Naive B cell (primary cell): ENCODE measurements at regions not wholly inside any gene's neighbourhood (a gene's known extent, or its start where the extent isn't known, plus 50 kb on each side); places are given as distances from the start of the nearest gene placed in this dataset.
A peak's percentile ranks its signal among the peaks of the same experiment; 100 is the strongest.

Source experiments
- ATAC-seq, 2 donors: fragments of 150-1000 bp; cut with Tn5 transposase; 2 replicates each; pipeline ENCODE4 v1.10.0; 2021; ENCODE audit warnings: low read depth in 2 of 2, mild to moderate bottlenecking in 2 of 2, moderate library complexity in 2 of 2
- DNase-seq: peaks from one replicate; pipeline ENCODE4 v3.0.0; 2022
- H3K27ac Mint-ChIP-seq, 6 donors: one replicate each; pipeline ENCODE4 v1.8.0; 2020 to 2022; ENCODE audit warnings: mild to moderate bottlenecking in 6 of 6, mixed read lengths in 6 of 6, moderate library complexity in 5 of 6, inconsistent platforms in 2 of 6
- H3K27me3 Mint-ChIP-seq, 3 donors: one replicate each; pipeline ENCODE4 v1.8.0; 2021 to 2022; ENCODE audit warnings: mixed read lengths in 3 of 3, mild to moderate bottlenecking in 1 of 3
- H3K36me3 Mint-ChIP-seq, 2 donors: one replicate each; pipeline ENCODE4 v1.8.0; 2020 to 2022; ENCODE audit warnings: mixed read lengths in 2 of 2, inconsistent platforms in 1 of 2, mild to moderate bottlenecking in 1 of 2
- H3K4me1 Mint-ChIP-seq, 3 donors: one replicate each; pipeline ENCODE4 v1.8.0; 2020 to 2022; ENCODE audit warnings: mixed read lengths in 3 of 3, inconsistent platforms in 1 of 3, mild to moderate bottlenecking in 1 of 3, moderate library complexity in 1 of 3
- H3K4me3 Mint-ChIP-seq, 8 donors: one replicate each; pipeline ENCODE4 v1.8.0; 2020 to 2022; ENCODE audit warnings: mild to moderate bottlenecking in 8 of 8, mixed read lengths in 8 of 8, moderate library complexity in 8 of 8, inconsistent platforms in 2 of 8
- H3K9me3 Mint-ChIP-seq, 7 donors: one replicate each; pipeline ENCODE4 v1.8.0; 2020 to 2022; ENCODE audit warnings: mixed read lengths in 7 of 7, mild to moderate bottlenecking in 5 of 7, inconsistent platforms in 2 of 7, moderate library complexity in 1 of 7

DNA sequence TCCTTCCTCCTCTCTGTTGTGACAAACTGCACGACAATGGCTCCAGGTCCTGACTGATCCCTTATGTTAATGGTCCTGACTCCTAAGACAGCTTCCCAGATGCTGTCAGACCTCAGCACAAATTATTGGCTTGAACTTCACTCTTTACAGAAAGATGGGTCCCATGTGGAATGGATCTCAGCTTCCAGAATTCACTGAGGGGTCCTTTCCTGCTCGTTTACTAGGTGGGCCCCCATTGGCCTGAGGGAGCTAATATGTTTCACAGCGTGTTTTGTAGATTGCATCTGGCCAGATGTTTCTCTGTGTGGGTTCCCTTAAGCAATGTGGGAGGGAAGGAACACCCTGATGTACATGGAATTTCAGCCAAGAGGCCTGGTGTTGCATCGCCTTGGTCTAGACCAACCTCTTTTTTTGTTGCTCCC is 826.6 kb downstream of the MAFB start:
- no peak overlapping the region for H3K4me3 Mint-ChIP-seq
- H3K4me1 Mint-ChIP-seq: no peaks in the 10 kb centered on the region
- peaks cover 0 to 13% (median 9%) of the 10 kb centered on the region in 3 donors for H3K27me3 Mint-ChIP-seq
- DNase-seq (no peak), ATAC-seq (no peak)
- no peak overlapping the region for H3K27ac Mint-ChIP-seq
- peaks cover 0 to 3% of the 10 kb centered on the region in 2 donors for H3K36me3 Mint-ChIP-seq
- H3K9me3 Mint-ChIP-seq: peaks cover 0 to 3% (median 0%) of the 10 kb centered on the region in 7 donors

DNA sequence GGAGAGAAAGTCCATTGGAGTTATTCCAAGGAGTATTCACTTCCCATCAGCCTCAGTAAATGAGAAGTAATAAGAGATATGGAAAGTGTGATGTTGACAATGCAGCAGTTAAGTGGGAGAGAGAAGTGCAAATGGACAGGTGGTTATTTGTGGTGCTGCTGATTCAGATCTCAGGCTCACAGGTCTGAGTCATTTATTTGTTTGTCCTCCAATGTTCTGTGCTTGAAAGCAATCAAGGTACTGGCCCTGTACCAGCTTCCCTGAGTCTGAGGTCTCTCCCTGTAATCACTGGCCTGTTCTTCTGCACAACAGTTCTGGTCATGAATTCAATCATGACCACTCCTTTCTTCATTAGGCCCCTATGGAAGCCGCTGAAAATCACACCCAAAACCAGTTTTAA is 827.7 kb downstream of the MAFB start:
- no peak for ATAC-seq
- no peak for DNase-seq
- peaks cover 0 to 13% (median 11%) of the 10 kb centered on the region in 3 donors for H3K27me3 Mint-ChIP-seq
- H3K9me3 Mint-ChIP-seq: peaks cover 0 to 3% (median 0%) of the 10 kb centered on the region in 7 donors
- peaks cover 0 to 3% of the 10 kb centered on the region in 2 donors for H3K36me3 Mint-ChIP-seq
- no peak overlapping the region for H3K4me3 Mint-ChIP-seq
- H3K27ac Mint-ChIP-seq: no peak overlapping the region
- H3K4me1 Mint-ChIP-seq: no peaks in the 10 kb centered on the region

DNA sequence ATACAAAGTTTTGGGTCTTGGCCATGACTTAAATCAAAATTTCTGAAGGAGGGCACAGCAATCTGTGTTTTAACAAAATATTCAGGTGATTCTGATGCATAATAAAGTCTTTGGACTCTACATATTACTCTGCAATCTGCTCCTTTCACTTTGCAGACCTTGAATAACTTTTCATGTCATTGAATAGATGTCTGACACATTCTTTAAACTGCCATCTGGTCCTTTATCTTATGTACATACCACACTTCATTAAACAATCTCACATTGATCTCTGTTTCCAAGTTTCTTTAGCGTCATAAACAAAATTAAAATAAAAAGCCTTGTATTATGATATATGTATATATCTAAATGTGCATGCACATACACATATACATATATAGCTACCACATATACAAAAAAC is 831.2 kb downstream of the MAFB start:
- H3K4me3 Mint-ChIP-seq: no peak overlapping the region
- peaks cover 0 to 3% of the 10 kb centered on the region in 2 donors for H3K36me3 Mint-ChIP-seq
- no peak overlapping the region for H3K27ac Mint-ChIP-seq
- DNase-seq (no peak), ATAC-seq (no peak)
- H3K27me3 Mint-ChIP-seq: peaks cover 0 to 19% (median 4%) of the 10 kb centered on the region in 3 donors
- H3K4me1 Mint-ChIP-seq: no peaks in the 10 kb centered on the region
- peaks cover 0 to 5% (median 2%) of the 10 kb centered on the region in 7 donors for H3K9me3 Mint-ChIP-seq

DNA sequence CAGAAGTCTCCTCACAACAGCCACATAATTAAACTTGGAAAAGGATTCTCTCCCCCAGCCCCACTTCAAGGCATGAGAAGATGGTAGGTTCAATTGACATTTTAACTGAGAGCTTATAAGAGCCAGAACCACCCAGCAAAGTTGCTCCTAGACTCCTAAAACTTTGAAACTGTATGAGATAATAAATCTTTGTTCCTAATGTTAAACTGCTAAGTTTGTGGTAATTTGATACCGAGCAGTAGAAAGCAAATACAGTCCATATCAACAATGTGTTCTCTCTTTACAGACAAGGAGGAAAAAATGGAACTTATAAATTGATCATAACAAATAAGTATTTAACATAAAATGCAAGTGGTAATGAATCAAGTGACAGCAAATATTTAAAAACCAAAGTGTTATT is 831.8 kb downstream of the MAFB start:
- no peak for DNase-seq
- Mint-ChIP-seq H3K36me3 (peaks cover 0 to 3% of the 10 kb centered on the region in 2 donors), H3K4me3 (no peak overlapping the region), H3K4me1 (no peaks in the 10 kb centered on the region), H3K27me3 (peaks cover 0 to 19% (median 4%) of the 10 kb centered on the region in 3 donors), H3K27ac (no peak overlapping the region), H3K9me3 (peaks cover 0 to 5% (median 2%) of the 10 kb centered on the region in 7 donors)
- no peak for ATAC-seq

DNA sequence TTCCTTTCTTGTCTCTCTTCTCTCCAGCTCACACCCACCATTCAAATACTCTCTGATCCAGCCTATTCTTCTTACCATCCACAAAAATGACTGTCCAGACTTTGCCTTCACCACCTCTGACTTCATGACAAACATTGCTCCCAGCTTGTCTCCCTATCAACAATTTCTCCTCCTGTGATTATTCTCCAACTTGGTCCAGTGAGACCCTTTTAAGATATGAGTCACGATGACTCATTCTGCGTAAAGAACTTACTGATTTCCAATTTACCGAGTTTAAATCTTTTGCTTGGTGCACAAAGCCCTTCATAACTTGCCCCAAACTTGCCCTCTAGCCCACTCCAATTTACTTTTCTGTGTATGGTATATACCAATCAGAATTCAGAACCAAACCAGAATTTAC is 833.2 kb downstream of the MAFB start:
- Mint-ChIP-seq H3K9me3 (peaks cover 0 to 5% (median 2%) of the 10 kb centered on the region in 7 donors), H3K27ac (no peak overlapping the region), H3K4me3 (no peak overlapping the region), H3K27me3 (peaks cover 0 to 19% (median 4%) of the 10 kb centered on the region in 3 donors), H3K4me1 (no peaks in the 10 kb centered on the region), H3K36me3 (peaks cover 0 to 3% of the 10 kb centered on the region in 2 donors)
- DNase-seq: no peak
- no peak for ATAC-seq

DNA sequence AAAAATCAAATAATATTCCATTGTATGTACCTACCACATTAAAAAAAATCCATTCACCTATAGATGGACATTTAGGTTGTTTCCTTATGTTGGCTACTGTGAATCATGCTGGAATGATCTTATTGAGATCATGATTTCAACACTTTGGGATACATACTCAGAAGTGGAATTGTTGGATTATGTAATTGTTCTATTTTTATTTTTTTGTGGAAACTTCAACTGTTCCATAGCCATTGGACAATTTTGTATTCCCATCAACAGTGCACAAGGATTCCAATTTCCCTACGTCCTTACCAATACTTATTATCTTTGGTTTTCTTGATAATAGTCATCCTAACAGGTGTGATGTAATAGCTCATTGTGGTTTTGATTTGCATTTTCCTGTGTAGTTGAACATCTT is 834.0 kb downstream of the MAFB start:
- Mint-ChIP-seq H3K4me1 (no peaks in the 10 kb centered on the region), H3K27me3 (peaks cover 0 to 19% (median 4%) of the 10 kb centered on the region in 3 donors), H3K9me3 (peaks cover 0 to 5% (median 2%) of the 10 kb centered on the region in 7 donors), H3K27ac (no peak overlapping the region), H3K36me3 (peaks cover 0 to 3% of the 10 kb centered on the region in 2 donors), H3K4me3 (no peak overlapping the region)
- DNase-seq (no peak), ATAC-seq (no peak)

DNA sequence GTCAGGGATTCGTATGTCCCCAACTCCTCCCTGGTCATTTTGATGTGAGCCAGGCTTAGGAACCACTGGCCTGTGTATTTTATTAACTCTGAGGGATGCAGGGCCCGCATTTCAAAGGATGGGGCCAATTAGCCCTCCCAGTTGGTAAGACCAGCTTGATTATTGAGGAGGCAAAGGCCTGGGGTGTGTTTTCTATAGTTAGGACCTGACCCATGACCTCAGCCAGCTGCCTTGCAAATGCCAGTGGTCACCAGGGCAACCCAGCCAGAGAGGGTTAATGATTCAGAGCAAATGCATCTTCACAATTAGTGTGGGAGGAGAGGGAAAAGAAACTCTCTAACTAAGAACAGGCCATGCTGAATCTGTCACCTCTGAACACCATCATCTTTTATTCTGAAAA is 835.4 kb downstream of the MAFB start:
- Mint-ChIP-seq H3K27me3 (peaks cover 0 to 16% (median 3%) of the 10 kb centered on the region in 3 donors), H3K36me3 (peaks cover 0 to 3% of the 10 kb centered on the region in 2 donors), H3K9me3 (peaks cover 0 to 5% (median 2%) of the 10 kb centered on the region in 7 donors), H3K27ac (no peak overlapping the region), H3K4me3 (no peak overlapping the region), H3K4me1 (no peaks in the 10 kb centered on the region)
- no peak for ATAC-seq
- no peak for DNase-seq

DNA sequence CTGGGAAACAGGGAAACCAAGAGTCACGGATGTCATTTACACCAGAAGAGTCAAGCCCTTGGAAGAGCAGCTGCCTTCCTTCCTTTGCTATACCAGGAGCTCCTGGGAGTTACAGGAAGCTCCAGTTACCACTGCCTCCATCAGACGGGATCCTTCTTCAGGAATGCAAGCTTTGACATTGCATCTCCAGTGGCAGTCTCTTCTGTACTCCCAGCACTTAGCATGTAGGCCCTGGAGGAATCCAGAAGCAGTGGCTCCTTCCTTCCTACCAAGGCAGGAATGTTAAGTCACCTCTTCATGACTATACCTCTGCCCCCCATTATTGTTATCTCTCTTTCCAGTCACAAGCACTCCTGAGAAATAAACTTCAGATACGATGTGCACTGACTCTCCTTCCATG is 836.0 kb downstream of the MAFB start:
- Mint-ChIP-seq H3K36me3 (no peaks in the 10 kb centered on the region), H3K27ac (peak overlapping the region in 1 of 6 donors; percentile 27), H3K4me1 (no peaks in the 10 kb centered on the region), H3K9me3 (peaks cover 0 to 5% (median 0%) of the 10 kb centered on the region in 7 donors), H3K27me3 (peaks cover 0 to 10% (median 0%) of the 10 kb centered on the region in 3 donors), H3K4me3 (no peak overlapping the region)
- DNase-seq: no peak
- ATAC-seq: no peak

DNA sequence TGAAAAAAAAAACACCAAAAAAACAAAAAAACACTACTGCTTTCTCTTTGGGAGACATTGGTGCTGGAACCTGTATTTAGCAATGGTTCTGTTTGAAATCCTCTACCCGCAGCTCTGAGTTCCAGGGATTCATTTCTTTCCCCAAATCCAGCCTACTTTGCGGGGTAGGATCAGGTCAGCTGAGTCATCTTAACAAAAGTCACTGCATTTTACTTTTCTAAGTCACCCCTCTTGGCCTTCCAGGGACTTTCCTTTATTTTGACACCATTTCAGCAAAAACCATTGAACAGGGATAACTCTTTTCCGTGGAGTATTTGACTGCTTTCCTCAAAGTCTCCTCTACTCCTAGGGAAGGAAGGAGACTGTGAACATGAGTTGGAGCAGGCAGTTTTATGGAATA is 837.6 kb downstream of the MAFB start:
- peaks cover 0 to 9% (median 0%) of the 10 kb centered on the region in 3 donors for H3K27me3 Mint-ChIP-seq
- H3K9me3 Mint-ChIP-seq: peaks cover 0 to 5% (median 0%) of the 10 kb centered on the region in 7 donors
- ATAC-seq (no peak), DNase-seq (no peak)
- no peak overlapping the region for H3K27ac Mint-ChIP-seq
- H3K36me3 Mint-ChIP-seq: no peaks in the 10 kb centered on the region
- H3K4me1 Mint-ChIP-seq: no peaks in the 10 kb centered on the region
- H3K4me3 Mint-ChIP-seq: no peak overlapping the region

DNA sequence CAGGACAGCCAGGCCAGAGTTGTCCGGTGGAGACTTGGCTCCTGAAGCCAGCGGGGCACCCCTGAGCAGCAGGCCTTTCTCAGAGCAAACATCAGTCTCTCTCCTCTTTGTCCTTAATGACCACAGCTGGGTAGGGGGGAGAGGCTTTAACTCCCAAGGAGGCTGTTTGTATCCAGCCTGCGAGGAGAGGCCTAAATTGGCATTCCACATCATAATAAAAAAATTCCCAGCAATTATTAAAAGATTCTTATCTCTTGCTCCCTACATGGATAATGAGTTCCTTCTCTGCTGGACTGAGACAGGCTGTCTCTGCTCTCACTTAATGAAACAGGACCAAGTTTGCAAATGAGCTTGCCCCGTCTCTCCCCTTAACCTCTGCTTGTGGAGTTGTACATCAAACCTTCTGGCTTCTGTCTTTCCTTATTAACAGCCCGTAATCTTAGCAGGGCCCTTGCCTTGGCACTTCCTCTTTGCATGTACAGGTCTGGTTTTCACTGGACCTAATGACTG is 838.2 kb downstream of the MAFB start:
- Mint-ChIP-seq H3K4me3 (no peak overlapping the region), H3K4me1 (no peaks in the 10 kb centered on the region), H3K27ac (peak overlapping the region in 1 of 6 donors; percentile 40), H3K36me3 (no peaks in the 10 kb centered on the region), H3K27me3 (peaks cover 0 to 3% (median 0%) of the 10 kb centered on the region in 3 donors), H3K9me3 (peaks cover 0 to 3% (median 0%) of the 10 kb centered on the region in 7 donors)
- no peak for DNase-seq
- no peak for ATAC-seq

DNA sequence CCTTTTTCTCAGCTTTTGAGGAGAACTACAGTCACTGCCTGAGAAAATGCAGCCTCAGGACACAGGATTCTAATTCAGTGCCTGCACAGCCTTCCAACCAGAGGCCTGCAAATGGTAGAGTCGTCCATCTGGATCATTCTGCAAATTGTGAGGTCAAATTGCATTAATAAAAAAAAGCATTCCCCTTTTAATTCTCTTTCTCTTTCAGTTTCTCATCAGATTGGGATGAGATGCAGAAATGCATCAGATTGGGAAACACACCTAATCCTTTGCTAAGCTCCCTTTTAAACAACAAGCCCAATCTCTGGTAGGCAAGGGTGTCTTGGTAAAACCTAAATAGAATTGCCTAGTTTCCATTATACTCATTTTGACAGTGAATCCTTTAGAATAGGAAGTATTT is 838.8 kb downstream of the MAFB start:
- no peak overlapping the region for H3K27ac Mint-ChIP-seq
- ATAC-seq (no peak), DNase-seq (no peak)
- H3K27me3 Mint-ChIP-seq: no peaks in the 10 kb centered on the region
- no peaks in the 10 kb centered on the region for H3K36me3 Mint-ChIP-seq
- H3K9me3 Mint-ChIP-seq: no peaks in the 10 kb centered on the region
- no peak overlapping the region for H3K4me3 Mint-ChIP-seq
- H3K4me1 Mint-ChIP-seq: no peaks in the 10 kb centered on the region

DNA sequence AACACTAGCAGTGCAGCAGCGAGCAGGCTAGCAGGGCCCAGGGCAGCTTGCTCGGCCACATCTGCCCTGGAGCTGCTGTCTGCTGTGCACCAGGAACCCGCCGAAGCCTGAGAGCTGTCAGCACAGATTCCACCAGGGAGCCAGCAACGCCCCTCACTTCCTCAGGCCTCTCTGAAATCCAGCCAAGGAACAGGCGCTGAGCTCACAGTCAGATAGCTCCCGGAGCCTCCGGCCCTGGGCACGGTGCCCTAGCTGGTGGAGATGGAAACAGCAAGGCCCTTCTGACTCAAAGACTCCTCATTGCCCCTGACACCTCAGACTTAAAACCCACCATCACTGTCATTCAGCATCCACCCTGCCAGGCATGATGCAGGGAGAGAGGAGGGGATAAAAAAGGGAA is 839.4 kb downstream of the MAFB start:
- no peak for ATAC-seq
- no peak for DNase-seq
- Mint-ChIP-seq H3K9me3 (peaks cover 0 to 2% (median 0%) of the 10 kb centered on the region in 7 donors), H3K4me1 (no peaks in the 10 kb centered on the region), H3K4me3 (no peak overlapping the region), H3K27ac (no peak overlapping the region), H3K36me3 (no peaks in the 10 kb centered on the region), H3K27me3 (no peaks in the 10 kb centered on the region)

DNA sequence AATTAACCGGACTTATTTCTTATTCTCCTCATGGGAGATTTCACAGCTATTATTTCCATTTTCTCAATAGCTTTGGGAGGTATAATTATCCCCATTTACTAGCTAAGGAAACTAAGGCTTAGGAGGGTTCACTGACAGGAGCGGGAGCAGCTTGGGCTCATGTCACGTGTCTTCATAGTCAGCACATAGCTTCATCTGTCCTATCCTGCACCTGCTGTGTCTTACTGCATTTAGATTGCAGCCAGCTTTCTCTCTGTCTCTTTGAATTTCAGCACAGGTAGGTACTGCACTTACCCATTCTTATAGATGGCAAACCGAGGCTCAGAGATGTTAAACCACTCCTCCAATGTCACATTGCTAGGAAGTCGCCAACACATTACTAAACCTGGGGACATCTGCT is 839.9 kb downstream of the MAFB start:
- no peaks in the 10 kb centered on the region for H3K36me3 Mint-ChIP-seq
- H3K4me3 Mint-ChIP-seq: no peak overlapping the region
- no peak for DNase-seq
- no peaks in the 10 kb centered on the region for H3K27me3 Mint-ChIP-seq
- H3K27ac Mint-ChIP-seq: no peak overlapping the region
- H3K4me1 Mint-ChIP-seq: no peaks in the 10 kb centered on the region
- H3K9me3 Mint-ChIP-seq: peaks cover 0 to 2% (median 0%) of the 10 kb centered on the region in 7 donors
- ATAC-seq: no peak

DNA sequence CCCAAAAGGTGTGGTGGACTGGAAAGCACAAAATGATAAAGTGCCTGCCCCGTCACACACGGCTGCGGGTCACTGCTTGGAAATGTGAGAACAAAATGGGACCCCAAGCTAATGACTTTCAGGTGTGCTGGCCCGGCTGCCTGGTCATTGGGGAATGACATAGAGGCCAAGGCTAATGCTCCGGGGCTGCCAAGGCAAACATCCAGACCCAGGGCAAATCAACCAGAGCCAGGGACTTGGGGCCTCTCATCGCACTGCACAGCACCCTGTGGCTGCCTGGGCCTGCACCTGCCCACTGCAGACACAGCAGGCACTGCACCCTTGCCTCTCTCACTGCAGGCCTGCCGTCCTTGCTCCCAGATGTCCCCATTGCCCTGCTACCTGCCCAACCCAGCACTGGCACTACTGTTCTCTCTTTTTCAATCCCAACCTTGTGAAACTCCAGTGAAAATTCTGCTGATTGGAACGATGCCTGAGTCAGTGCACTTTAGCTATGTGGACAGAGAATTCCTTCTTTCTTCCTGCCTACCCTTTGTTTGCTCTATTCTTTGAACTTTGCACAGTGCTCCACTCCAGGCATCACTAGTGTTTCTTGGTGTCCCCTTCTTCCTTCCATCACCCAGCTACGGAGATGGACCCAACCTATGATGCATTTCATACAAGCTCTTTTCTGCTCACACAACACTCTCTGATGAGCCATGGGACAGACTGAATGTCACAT is 849.5 kb downstream of the MAFB start:
- DNase-seq: no peak
- Mint-ChIP-seq H3K27ac (no peak overlapping the region), H3K9me3 (peaks cover 0 to 4% (median 0%) of the 10 kb centered on the region in 7 donors), H3K36me3 (no peaks in the 10 kb centered on the region), H3K4me3 (no peak overlapping the region), H3K4me1 (no peaks in the 10 kb centered on the region), H3K27me3 (no peaks in the 10 kb centered on the region)
- ATAC-seq: no peak
